Stomach (tissue), 8 donors: ENCODE measurements at regions not wholly inside any gene's neighbourhood (a gene's known extent, or its start where the extent isn't known, plus 50 kb on each side); places are given as distances from the start of the nearest gene placed in this dataset.
A peak's percentile ranks its signal among the peaks of the same experiment; 100 is the strongest.

Source experiments
- DNase-seq, 2 donors: peaks; one replicate each; pipeline versions ENCODE4 v3.0.0 to v3.0.0-alpha.2; 2013 to 2019
- H3K27ac ChIP-seq, 5 donors: fragments of 200-600 bp in 4 of 5; sonication (generic) in 4 of 5; one replicate each; pipeline ENCODE4 v1.5.1; 2013 to 2019; ENCODE audit warnings: mild to moderate bottlenecking in 1 of 5, moderate library complexity in 1 of 5
- H3K27me3 ChIP-seq, 3 donors: fragments of 200-600 bp; sonication (generic); one replicate each; pipeline ENCODE4 v1.5.1; 2017 to 2019; ENCODE audit warnings: mixed run types in 1 of 3
- H3K36me3 ChIP-seq, 4 donors: fragments of 200-600 bp; sonication (generic); 1 replicate in 3 of 4; 2 replicates in 1 of 4; pipeline ENCODE4 v1.5.1; 2016 to 2019
- H3K4me1 ChIP-seq, 4 donors: fragments of 200-600 bp; sonication (generic); one replicate each; pipeline ENCODE4 v1.5.1; 2016 to 2019
- H3K4me3 ChIP-seq, 4 donors: fragments of 200-600 bp; sonication (generic) in 3 of 4; one replicate each; pipeline ENCODE4 v1.5.1; 2016 to 2019; ENCODE audit warnings: mild to moderate bottlenecking in 1 of 4
- H3K9me3 ChIP-seq, 4 donors: fragments of 200-600 bp; sonication (generic); one replicate each; pipeline ENCODE4 v1.5.1; 2016 to 2019
- EP300 ChIP-seq: sonication (generic); formaldehyde crosslinking; IDR thresholded peaks from one replicate; pipeline ENCODE4 v1.6.1; 2017; ENCODE audit warnings: antibody characterized with exemption
- POLR2A ChIP-seq, 4 donors: fragments of 450-650 bp; IDR thresholded peaks; one replicate each; pipeline ENCODE4 v1.6.1; 2016; ENCODE audit warnings: antibody characterized with exemption in 4 of 4, control low read depth in 2 of 4, mild to moderate bottlenecking in 1 of 4, moderate library complexity in 1 of 4
- POLR2AphosphoS5 ChIP-seq, 3 donors: sonication (generic); formaldehyde crosslinking; IDR thresholded peaks; one replicate each; pipeline ENCODE4 v1.6.1; 2016; ENCODE audit warnings: antibody characterized with exemption in 3 of 3
- WGBS, 5 donors: extraction: QIAGEN DNeasy Blood & Tissue Kit in 3 of 5; methylation state at CpG; one replicate each; pipeline versions ENCODE4 v1.1.5 to v1.1.7; 2013 to 2018; 5-methylcytosine and 5-hydroxymethylcytosine counted together
- intact Hi-C: fragments of 100-400 bp; cut with DNase I; formaldehyde crosslinking; loops from one replicate; pipeline ENCODE4 v1.15.1; 2023; ENCODE audit warnings: low total_unique reads
- TF ChIP-seq, protein P1 (sequence below), 7 experiments: fragments of 450-650 bp in 4 of 7; fragments of 200-600 bp in 3 of 7; sonication (generic) in 3 of 7; IDR thresholded peaks; one replicate each; pipeline ENCODE4 v1.5.1; 2016 to 2019; ENCODE audit warnings: antibody characterized with exemption in 7 of 7, control low read depth in 2 of 7, mild to moderate bottlenecking in 1 of 7
- donor health status: healthy with polysubstance abuse.
- donor health status: Bipolar disorder and iron deficiency.
- donor health status: healthy.

DNA sequence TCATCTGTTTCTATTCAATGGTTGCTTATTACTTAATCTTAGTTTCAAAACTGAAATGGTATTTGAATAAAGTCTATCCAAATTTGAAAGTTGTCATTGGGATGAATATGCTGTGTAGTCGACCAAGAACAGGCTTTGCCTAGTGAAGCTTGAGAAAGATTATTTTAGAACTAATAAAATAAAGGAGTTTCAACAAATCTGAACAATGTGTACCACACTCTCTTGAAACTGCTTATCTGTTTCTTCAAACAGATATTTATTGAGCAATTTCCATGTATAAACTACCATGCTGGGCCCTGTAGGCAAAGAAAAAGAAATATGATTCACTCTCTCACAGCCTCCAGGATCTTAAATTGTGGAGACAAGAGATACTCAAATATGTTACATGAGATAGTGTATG lies 174.4 kb downstream of the OGFRL1 start:
- no peak overlapping the region for H3K4me3 ChIP-seq
- no peaks in the 10 kb centered on the region for H3K36me3 ChIP-seq
- no peak for DNase-seq
- no peaks in the 10 kb centered on the region for H3K27me3 ChIP-seq
- TF ChIP-seq, protein P1, sequence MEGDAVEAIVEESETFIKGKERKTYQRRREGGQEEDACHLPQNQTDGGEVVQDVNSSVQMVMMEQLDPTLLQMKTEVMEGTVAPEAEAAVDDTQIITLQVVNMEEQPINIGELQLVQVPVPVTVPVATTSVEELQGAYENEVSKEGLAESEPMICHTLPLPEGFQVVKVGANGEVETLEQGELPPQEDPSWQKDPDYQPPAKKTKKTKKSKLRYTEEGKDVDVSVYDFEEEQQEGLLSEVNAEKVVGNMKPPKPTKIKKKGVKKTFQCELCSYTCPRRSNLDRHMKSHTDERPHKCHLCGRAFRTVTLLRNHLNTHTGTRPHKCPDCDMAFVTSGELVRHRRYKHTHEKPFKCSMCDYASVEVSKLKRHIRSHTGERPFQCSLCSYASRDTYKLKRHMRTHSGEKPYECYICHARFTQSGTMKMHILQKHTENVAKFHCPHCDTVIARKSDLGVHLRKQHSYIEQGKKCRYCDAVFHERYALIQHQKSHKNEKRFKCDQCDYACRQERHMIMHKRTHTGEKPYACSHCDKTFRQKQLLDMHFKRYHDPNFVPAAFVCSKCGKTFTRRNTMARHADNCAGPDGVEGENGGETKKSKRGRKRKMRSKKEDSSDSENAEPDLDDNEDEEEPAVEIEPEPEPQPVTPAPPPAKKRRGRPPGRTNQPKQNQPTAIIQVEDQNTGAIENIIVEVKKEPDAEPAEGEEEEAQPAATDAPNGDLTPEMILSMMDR (IDR thresholded peaks at IDR 0.05): no peak
- no peak for TF ChIP-seq EP300
- no peak for TF ChIP-seq POLR2AphosphoS5 (IDR thresholded peaks at IDR 0.05)
- H3K9me3 ChIP-seq: peaks cover 0 to 16% (median 6%) of the 10 kb centered on the region in 4 donors
- H3K27ac ChIP-seq: no peak overlapping the region
- 30 to 56% (median 41%) methylated on average over 1 of the region's 1 CpG for WGBS, 5 donors
- no peaks in the 10 kb centered on the region for H3K4me1 ChIP-seq
- intact Hi-C loops: no loop called here

DNA sequence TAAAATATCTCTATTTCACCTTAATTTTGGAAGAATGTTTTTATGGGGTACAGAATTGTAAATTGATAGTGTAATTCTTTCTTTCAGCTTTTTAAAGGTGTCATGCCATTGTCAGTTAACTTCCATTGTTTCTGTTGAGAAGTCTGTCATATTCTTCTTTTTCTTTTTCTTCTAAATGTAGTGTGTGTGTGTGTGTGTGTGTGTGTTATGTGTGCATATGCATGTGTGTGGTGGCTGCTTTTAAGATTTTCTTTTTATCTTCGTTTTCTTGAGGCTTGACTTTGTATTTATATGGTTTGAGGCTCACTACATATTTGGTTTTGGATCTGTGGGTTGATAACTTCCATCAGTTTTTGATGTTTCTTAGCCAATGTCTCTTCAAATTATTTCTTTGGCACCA lies 176.5 kb downstream of the OGFRL1 start:
- no peaks in the 10 kb centered on the region for H3K27me3 ChIP-seq
- DNase-seq: no peak
- intact Hi-C loops: no loop called here
- peaks cover 0 to 4% (median 0%) of the 10 kb centered on the region in 4 donors for H3K4me1 ChIP-seq
- H3K36me3 ChIP-seq: no peaks in the 10 kb centered on the region
- no peak for TF ChIP-seq EP300
- no peak overlapping the region for H3K4me3 ChIP-seq
- H3K27ac ChIP-seq: no peak overlapping the region
- 14 to 38% (median 29%) methylated on average over 1 of the region's 1 CpG for WGBS, 5 donors
- peaks cover 0 to 16% (median 6%) of the 10 kb centered on the region in 4 donors for H3K9me3 ChIP-seq

GRCh38 chr6:71466362-71466761 lies 177.8 kb downstream of the OGFRL1 start:
- no peak overlapping the region for H3K27ac ChIP-seq
- H3K27me3 ChIP-seq: no peaks in the 10 kb centered on the region
- H3K4me1 ChIP-seq: peaks cover 0 to 4% (median 0%) of the 10 kb centered on the region in 4 donors
- 89 to 98% (median 94%) methylated on average over 1 of the region's 1 CpG for WGBS, 5 donors
- no peak for DNase-seq
- peaks cover 0 to 16% (median 6%) of the 10 kb centered on the region in 4 donors for H3K9me3 ChIP-seq
- intact Hi-C loops: no loop called here
- H3K4me3 ChIP-seq: no peak overlapping the region
- no peak for TF ChIP-seq POLR2A (IDR thresholded peaks at IDR 0.05)
- TF ChIP-seq, protein P1 (IDR thresholded peaks at IDR 0.05): no peak
- no peak for TF ChIP-seq EP300
- no peak for TF ChIP-seq POLR2AphosphoS5 (IDR thresholded peaks at IDR 0.05)
- no peaks in the 10 kb centered on the region for H3K36me3 ChIP-seq

GRCh38 chr6:71468038-71468437 lies 179.4 kb downstream of the OGFRL1 start:
- Histone ChIP-seq H3K4me3 (no peak overlapping the region), H3K27me3 (no peaks in the 10 kb centered on the region), H3K4me1 (peaks cover 0 to 4% (median 0%) of the 10 kb centered on the region in 4 donors), H3K9me3 (peaks cover 0 to 16% (median 6%) of the 10 kb centered on the region in 4 donors), H3K27ac (no peak overlapping the region), H3K36me3 (no peaks in the 10 kb centered on the region)
- TF ChIP-seq, protein P1 (IDR thresholded peaks at IDR 0.05): no peak
- TF ChIP-seq POLR2AphosphoS5 (IDR thresholded peaks at IDR 0.05) (no peak), POLR2A (IDR thresholded peaks at IDR 0.05) (no peak), EP300 (no peak)
- DNase-seq: no peak
- intact Hi-C loops: no loop called here

DNA sequence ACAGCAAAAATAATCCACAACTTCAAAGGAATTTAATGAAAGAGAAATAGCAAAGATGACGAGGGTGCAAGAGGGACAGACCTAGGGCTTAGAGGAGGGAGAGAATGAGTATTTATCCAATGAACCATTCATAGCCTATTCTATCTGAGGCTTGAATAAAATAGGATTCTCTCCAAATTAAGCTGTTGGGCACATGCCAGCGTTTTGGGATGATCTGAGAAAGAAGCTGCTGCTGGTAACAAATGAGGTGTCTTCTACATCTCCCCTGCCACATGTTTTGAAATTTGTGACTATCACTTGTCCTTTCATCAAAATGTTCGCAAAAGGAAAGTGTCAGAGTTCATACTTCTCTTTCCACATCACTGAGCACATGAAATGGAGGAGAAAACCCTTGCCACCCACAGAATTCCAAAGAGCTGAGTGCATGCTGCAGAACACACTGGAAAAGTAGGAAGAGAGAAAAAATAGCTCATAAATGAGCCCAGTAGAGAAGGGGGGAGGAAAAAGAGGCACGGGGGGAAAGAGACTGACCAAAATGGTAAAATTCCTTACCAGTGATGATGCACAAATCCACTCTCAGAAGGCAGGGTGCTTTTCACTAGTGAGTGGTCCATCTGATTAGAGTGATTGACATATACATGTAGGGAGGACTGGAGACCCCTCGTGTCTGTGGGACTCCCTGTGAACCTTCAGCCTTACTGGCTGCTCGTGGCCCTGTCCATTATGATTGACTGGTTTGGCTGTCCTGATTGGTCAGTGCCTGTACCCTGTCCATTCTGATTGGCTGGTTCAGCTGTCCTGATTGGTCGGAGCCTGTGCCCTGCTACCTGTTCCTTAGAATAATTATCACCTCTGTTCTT lies 180.5 kb downstream of the OGFRL1 start:
- Histone ChIP-seq H3K27ac (peak overlapping the region in 4 of 5 donors; percentile 1 to 61 (median 38)), H3K27me3 (no peaks in the 10 kb centered on the region), H3K4me1 (peaks cover 0 to 4% (median 0%) of the 10 kb centered on the region in 4 donors), H3K9me3 (peaks cover 0 to 14% (median 6%) of the 10 kb centered on the region in 4 donors), H3K4me3 (no peak overlapping the region), H3K36me3 (no peaks in the 10 kb centered on the region)
- peak in 1 of 3 donors; percentile 36 for TF ChIP-seq POLR2AphosphoS5 (IDR thresholded peaks at IDR 0.05)
- TF ChIP-seq POLR2A (IDR thresholded peaks at IDR 0.05): no peak
- no peak for TF ChIP-seq EP300
- intact Hi-C loops: no loop called here
- 47 to 73% (median 69%) methylated on average over 7 of the region's 7 CpGs for WGBS, 5 donors
- DNase-seq: peak in 1 of 2 donors; percentile 23
